HG02970 (cell line): ENCODE measurements at regions not wholly inside any gene's neighbourhood (a gene's known extent, or its start where the extent isn't known, plus 50 kb on each side); places are given as distances from the start of the nearest gene placed in this dataset.
"Not testable (repeated sequence)": the region's sequence is repeated elsewhere in the genome, so short reads cannot be mapped to it uniquely, and the experiment has no call there.

Source experiments
- ATAC-seq: cut with Tn5 transposase; IDR thresholded peaks from one replicate; pipeline ENCODE4 v1.9.1; 2021; ENCODE audit warnings: mild to moderate bottlenecking, moderate library complexity, moderate number of reproducible peaks; ENCODE audit not compliant: unreplicated experiment, low FRiP score

- ATAC-seq: no peak
These were observed 456.9 kb downstream of the TMEM232 start for GRCh38 chr5:110269478-110270142.

GRCh38 chr5:110275878-110276277 lies 450.6 kb downstream of the TMEM232 start:
- ATAC-seq: no peak

- not testable (repeated sequence) for ATAC-seq
These were observed 448.0 kb downstream of the TMEM232 start for GRCh38 chr5:110278449-110278848.

GRCh38 chr5:110284121-110284520 lies 442.4 kb downstream of the TMEM232 start:
- ATAC-seq: not testable (repeated sequence)

GRCh38 chr5:110288766-110289511 lies 437.5 kb downstream of the TMEM232 start:
- no peak for ATAC-seq

- no peak for ATAC-seq
These were observed 437.0 kb downstream of the TMEM232 start for GRCh38 chr5:110289512-110289810.

GRCh38 chr5:110290542-110290941 lies 435.9 kb downstream of the TMEM232 start:
- ATAC-seq: no peak

- ATAC-seq: no peak
These were observed 432.2 kb downstream of the TMEM232 start for GRCh38 chr5:110294281-110294680.

- ATAC-seq: no peak
These were observed 429.3 kb downstream of the TMEM232 start for GRCh38 chr5:110297152-110297670.

- ATAC-seq: no peak
These were observed 422.3 kb downstream of the TMEM232 start for GRCh38 chr5:110304176-110304575.

GRCh38 chr5:110306650-110307049 lies 419.8 kb downstream of the TMEM232 start:
- no peak for ATAC-seq

GRCh38 chr5:110309222-110309621 lies 417.2 kb downstream of the TMEM232 start:
- ATAC-seq: no peak

GRCh38 chr5:110316566-110316965 lies 409.9 kb downstream of the TMEM232 start:
- ATAC-seq: not testable (repeated sequence)

GRCh38 chr5:110321117-110321516 lies 405.4 kb downstream of the TMEM232 start:
- ATAC-seq: no peak

GRCh38 chr5:110323357-110323756 lies 403.1 kb downstream of the TMEM232 start:
- ATAC-seq: no peak

- no peak for ATAC-seq
These were observed 402.6 kb downstream of the TMEM232 start for GRCh38 chr5:110323832-110324231.

- no peak for ATAC-seq
These were observed 401.6 kb downstream of the TMEM232 start for GRCh38 chr5:110324876-110325275.

- ATAC-seq: no peak
These were observed 396.4 kb downstream of the TMEM232 start for GRCh38 chr5:110329955-110330525.

GRCh38 chr5:110333384-110333783 lies 393.1 kb downstream of the TMEM232 start:
- ATAC-seq: no peak

GRCh38 chr5:110335361-110336066 lies 391.0 kb downstream of the TMEM232 start:
- ATAC-seq: no peak
